Endothelial cell of umbilical vein (primary cell): ENCODE measurements at regions not wholly inside any gene's neighbourhood (a gene's known extent, or its start where the extent isn't known, plus 50 kb on each side); places are given as distances from the start of the nearest gene placed in this dataset.

Experiments used
- BruUV-seq: library from RNA; stranded (reverse); fragments of 400-500 nt; replicated peaks from 2 replicates; lab custom pipeline; 2021; lab: Mats Ljungman, UMichigan
- CTCF ChIA-PET: fragments of 300-600, 350-600 bp; sonication (Branson Sonifier 250); formaldehyde crosslinking; loops from one replicate; lab custom pipeline; 2021; ENCODE audit warnings: antibody characterized with exemption, inconsistent platforms; lab: Charles Lee
- POLR2A ChIA-PET: fragments of 300-600, 350-600 bp; sonication (Branson Sonifier 250); formaldehyde crosslinking; loops from one replicate; lab custom pipeline; 2021; ENCODE audit warnings: antibody characterized with exemption, inconsistent platforms; lab: Charles Lee
- DNase-seq: peaks from one replicate; pipeline ENCODE4 v3.0.0-alpha.2; 2011; ENCODE audit warnings: low read depth, low spot score
- FAIRE-seq: peaks from 2 replicates; lab custom pipeline; 2011; peaks lifted over from hg19 to GRCh38; lab: Jason Lieb, UNC
- H2AFZ ChIP-seq: 2 replicates; pipeline ENCODE4 v1.6.0; 2012; ENCODE audit warnings: low read depth, low read length, control low read depth, inconsistent platforms
- H3K27ac ChIP-seq: 2 replicates; pipeline ENCODE4 v1.5.1; 2011; ENCODE audit warnings: low read depth, mild to moderate bottlenecking, control low read depth, low read length, moderate library complexity; ENCODE audit not compliant: insufficient read depth
- H3K27me3 ChIP-seq, 2 experiments: 2 replicates each; pipeline versions ENCODE4 v1.6.0 to v1.6.1; 2011; ENCODE audit warnings: low read length in 2 of 2, mixed read lengths in 1 of 2; ENCODE audit not compliant: control insufficient read depth in 2 of 2, insufficient read depth in 2 of 2
- H3K36me3 ChIP-seq, 2 experiments: 2 replicates in 1 of 2; 3 replicates in 1 of 2; pipeline ENCODE4 v1.5.1; 2011; ENCODE audit warnings: low read length in 2 of 2, mild to moderate bottlenecking in 1 of 2, moderate library complexity in 1 of 2; ENCODE audit not compliant: control insufficient read depth in 2 of 2, insufficient read depth in 2 of 2; ENCODE audit errors: extremely low read depth in 1 of 2
- H3K4me1 ChIP-seq: 3 replicates; pipeline ENCODE4 v1.5.1; 2011; ENCODE audit warnings: mild to moderate bottlenecking, low read length; ENCODE audit not compliant: control insufficient read depth, insufficient read depth; ENCODE audit errors: extremely low read depth
- H3K4me2 ChIP-seq: 2 replicates; pipeline ENCODE4 v1.6.1; 2011; ENCODE audit warnings: low read length, control low read depth, mixed read lengths; ENCODE audit not compliant: insufficient read depth
- H3K4me3 ChIP-seq, 3 experiments: fragments of 200-600 bp in 1 of 3; sonication (generic), shearing (Covaris generic) in 1 of 3; replicated peaks in 1 of 3; 2 replicates each; pipeline ENCODE4 v1.5.1; 2011 to 2016; ENCODE audit warnings: control low read depth in 3 of 3, low read length in 3 of 3, mild to moderate bottlenecking in 2 of 3, inconsistent platforms in 1 of 3, low read depth in 1 of 3, moderate library complexity in 1 of 3; ENCODE audit not compliant: insufficient read depth in 1 of 3
- H3K79me2 ChIP-seq: 2 replicates; pipeline ENCODE4 v1.6.0; 2012; ENCODE audit warnings: low read length, inconsistent platforms; ENCODE audit not compliant: control insufficient read depth, insufficient read depth
- H3K9ac ChIP-seq: replicated peaks from 2 replicates; pipeline ENCODE3; 2011; ENCODE audit warnings: low read length, control low read depth; ENCODE audit not compliant: insufficient read depth; ENCODE audit errors: extremely low read depth
- H3K9me1 ChIP-seq: replicated peaks from 3 replicates; pipeline ENCODE4 v1.6.0; 2011; ENCODE audit warnings: mild to moderate bottlenecking, low read length; ENCODE audit not compliant: control insufficient read depth, insufficient read depth; ENCODE audit errors: extremely low read depth
- H3K9me3 ChIP-seq: replicated peaks from 2 replicates; pipeline ENCODE4 v1.5.1; 2012; ENCODE audit warnings: low read length, inconsistent platforms; ENCODE audit not compliant: control insufficient read depth, insufficient read depth
- H4K20me1 ChIP-seq: replicated peaks from 2 replicates; pipeline ENCODE3; 2011; ENCODE audit warnings: mild to moderate bottlenecking, low read length; ENCODE audit not compliant: control insufficient read depth, insufficient read depth; ENCODE audit errors: extremely low read depth
- EZH2 ChIP-seq: IDR thresholded peaks from 2 replicates; pipeline ENCODE4 v1.6.1; 2012; ENCODE audit warnings: borderline replicate concordance, low read depth, mild to moderate bottlenecking, moderate library complexity, low read length, inconsistent platforms; ENCODE audit not compliant: severe bottlenecking
- FOS ChIP-seq: IDR thresholded peaks from 2 replicates; pipeline ENCODE4 v1.6.1; 2011; ENCODE audit warnings: mild to moderate bottlenecking, low read length, moderate library complexity, borderline replicate concordance; ENCODE audit not compliant: insufficient read depth
- GATA2 ChIP-seq: IDR thresholded peaks from 2 replicates; pipeline ENCODE4 v1.7.0; 2011; ENCODE audit warnings: low read depth, mild to moderate bottlenecking, moderate library complexity, mixed read lengths, low read length; ENCODE audit not compliant: insufficient read length, insufficient read depth
- JUN ChIP-seq: IDR thresholded peaks from 2 replicates; pipeline ENCODE4 v1.6.1; 2011; ENCODE audit warnings: borderline replicate concordance, low read depth; ENCODE audit not compliant: insufficient read length, insufficient read depth
- MYC ChIP-seq: IDR thresholded peaks from one replicate; pipeline ENCODE4 v1.6.1; 2011; ENCODE audit warnings: mild to moderate bottlenecking, low read depth, low read length
- POLR2A ChIP-seq: IDR thresholded peaks from 2 replicates; pipeline ENCODE4 v1.6.1; 2012; ENCODE audit warnings: low read depth, mild to moderate bottlenecking, control low read depth, low read length
- dilution Hi-C: fragments of 300-500 bp; cut with MboI; formaldehyde crosslinking; loops from one replicate; pipeline ENCODE4 v1.15.0; 2019; ENCODE audit warnings: low sequenced_read_pairs; ENCODE audit not compliant: extremely low pct_ligation_motif_present
- intact Hi-C: fragments of 100-400 bp; cut with micrococcal nuclease; formaldehyde crosslinking; loops from one replicate; pipeline ENCODE4 v1.10.0; 2022
- TF ChIP-seq, protein P1 (sequence below), 2 donors: IDR thresholded peaks; 1 replicate in 1 of 2; 2 replicates in 1 of 2; pipeline ENCODE4 v1.5.1; 2011; ENCODE audit warnings: low read length in 2 of 2, mild to moderate bottlenecking in 2 of 2, moderate library complexity in 2 of 2, control low read depth in 1 of 2, inconsistent platforms in 1 of 2, low read depth in 1 of 2; ENCODE audit not compliant: insufficient read depth in 1 of 2; ENCODE audit errors: extremely low read depth in 1 of 2
- TF ChIP-seq, protein P2 (sequence below): IDR thresholded peaks from 2 replicates; pipeline ENCODE4 v1.6.1; 2011; ENCODE audit not compliant: insufficient read depth, insufficient read length

DNA sequence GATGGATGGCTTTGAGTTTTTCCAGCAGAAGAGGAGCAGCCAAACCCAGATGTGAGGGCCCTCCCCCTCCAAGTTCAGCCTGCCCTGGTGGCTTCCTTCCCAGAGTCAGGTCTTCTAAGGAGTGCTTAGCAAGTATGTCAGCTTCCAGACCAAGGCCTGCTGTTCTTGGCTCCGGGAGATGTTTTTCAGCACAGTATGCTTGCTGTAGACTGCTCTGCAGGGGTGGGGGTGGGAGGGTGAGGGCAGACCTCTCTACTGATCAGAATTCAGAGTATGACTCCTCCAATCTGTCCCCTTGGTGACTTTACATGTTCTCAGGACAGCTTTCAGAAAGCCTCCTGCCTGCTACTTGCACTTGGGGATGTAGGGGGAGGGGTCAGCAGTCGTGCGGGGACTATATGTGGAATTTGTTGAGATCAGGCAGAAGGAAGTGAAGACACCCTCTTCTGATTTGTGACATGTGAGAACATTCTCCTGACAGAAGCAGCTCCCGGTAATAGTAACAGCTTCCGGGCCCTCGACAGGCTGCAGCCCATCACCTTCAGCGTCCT lies 516.4 kb upstream of the ZMIZ1 start:
- intact Hi-C loops, result no loop called here
- Histone ChIP-seq H3K79me2 (no peaks in the 10 kb centered on the region), H3K27ac (no peak overlapping the region), H3K36me3 (no peaks in the 10 kb centered on the region), H4K20me1 (no peaks in the 10 kb centered on the region), H3K9me1 (no peaks in the 10 kb centered on the region), H3K9ac (no peak overlapping the region), H2AFZ (no peak overlapping the region), H3K9me3 (no peaks in the 10 kb centered on the region), H3K4me1 (no peaks in the 10 kb centered on the region), H3K4me2 (no peak overlapping the region), H3K4me3 (no peak overlapping the region), H3K27me3 (peaks cover 9 to 17% of the 10 kb centered on the region in 2 experiments)
- TF ChIP-seq, protein P1, sequence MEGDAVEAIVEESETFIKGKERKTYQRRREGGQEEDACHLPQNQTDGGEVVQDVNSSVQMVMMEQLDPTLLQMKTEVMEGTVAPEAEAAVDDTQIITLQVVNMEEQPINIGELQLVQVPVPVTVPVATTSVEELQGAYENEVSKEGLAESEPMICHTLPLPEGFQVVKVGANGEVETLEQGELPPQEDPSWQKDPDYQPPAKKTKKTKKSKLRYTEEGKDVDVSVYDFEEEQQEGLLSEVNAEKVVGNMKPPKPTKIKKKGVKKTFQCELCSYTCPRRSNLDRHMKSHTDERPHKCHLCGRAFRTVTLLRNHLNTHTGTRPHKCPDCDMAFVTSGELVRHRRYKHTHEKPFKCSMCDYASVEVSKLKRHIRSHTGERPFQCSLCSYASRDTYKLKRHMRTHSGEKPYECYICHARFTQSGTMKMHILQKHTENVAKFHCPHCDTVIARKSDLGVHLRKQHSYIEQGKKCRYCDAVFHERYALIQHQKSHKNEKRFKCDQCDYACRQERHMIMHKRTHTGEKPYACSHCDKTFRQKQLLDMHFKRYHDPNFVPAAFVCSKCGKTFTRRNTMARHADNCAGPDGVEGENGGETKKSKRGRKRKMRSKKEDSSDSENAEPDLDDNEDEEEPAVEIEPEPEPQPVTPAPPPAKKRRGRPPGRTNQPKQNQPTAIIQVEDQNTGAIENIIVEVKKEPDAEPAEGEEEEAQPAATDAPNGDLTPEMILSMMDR (IDR thresholded peaks at IDR 0.05; ENCODE audit: extremely low read depth in 1 of 2, insufficient read depth in 1 of 2, low read depth in 1 of 2, low read length in 2 of 2), result no peak
- TF ChIP-seq MYC, result no peak
- ChIA-PET POLR2A (no interaction called here), CTCF (interaction anchor here (1.2 kb wide), 1 partner anchor 11 kb away, joined by 3 read pairs; no protein-coding TSS in a partner anchor)
- dilution Hi-C loops, result no loop called here
- FAIRE-seq (no peak), DNase-seq (no peak)
- BruUV-seq, result no TSS peak

DNA sequence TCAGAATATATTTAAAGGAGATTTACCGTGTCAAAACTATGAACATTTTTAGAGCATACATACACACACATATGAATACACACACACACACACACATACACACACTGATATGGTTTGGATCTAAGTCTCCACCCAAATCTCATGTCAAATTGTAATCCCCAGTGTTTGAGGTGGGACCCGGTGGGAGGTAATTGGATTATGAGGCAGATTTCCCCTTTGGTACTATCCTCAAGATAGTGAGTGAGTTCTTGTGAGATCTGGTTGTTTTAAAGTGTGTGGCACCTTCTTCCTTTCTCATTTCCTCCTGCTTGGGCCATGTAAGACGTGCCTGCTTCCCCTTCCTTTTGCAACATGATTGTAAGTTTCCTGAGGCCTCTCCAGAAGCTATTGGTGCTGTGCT lies 515.0 kb upstream of the ZMIZ1 start:
- Histone ChIP-seq H3K36me3 (no peaks in the 10 kb centered on the region), H3K4me3 (no peak overlapping the region), H3K79me2 (no peaks in the 10 kb centered on the region), H3K4me1 (no peaks in the 10 kb centered on the region), H2AFZ (no peak overlapping the region), H4K20me1 (no peaks in the 10 kb centered on the region), H3K27ac (no peak overlapping the region), H3K9ac (no peak overlapping the region), H3K4me2 (no peak overlapping the region), H3K9me3 (no peaks in the 10 kb centered on the region), H3K9me1 (no peaks in the 10 kb centered on the region), H3K27me3 (peaks cover 7 to 12% of the 10 kb centered on the region in 2 experiments)
- ChIA-PET CTCF (no interaction called here), POLR2A (no interaction called here)
- TF ChIP-seq POLR2A (no peak), MYC (no peak), JUN (no peak), FOS (no peak), GATA2 (no peak), EZH2 (no peak)
- TF ChIP-seq, protein P2, sequence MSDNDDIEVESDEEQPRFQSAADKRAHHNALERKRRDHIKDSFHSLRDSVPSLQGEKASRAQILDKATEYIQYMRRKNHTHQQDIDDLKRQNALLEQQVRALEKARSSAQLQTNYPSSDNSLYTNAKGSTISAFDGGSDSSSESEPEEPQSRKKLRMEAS, result no peak
- TF ChIP-seq, protein P1 (IDR thresholded peaks at IDR 0.05; ENCODE audit: extremely low read depth in 1 of 2, insufficient read depth in 1 of 2, low read depth in 1 of 2, low read length in 2 of 2), result no peak
- FAIRE-seq (no peak), DNase-seq (no peak)
- dilution Hi-C loops (no loop called here), intact Hi-C loops (no loop called here)
- BruUV-seq, result no TSS peak
